ENCODE measurements at regions not wholly inside any gene's neighbourhood (a gene's known extent, or its start where the extent isn't known, plus 50 kb on each side); places are given as distances from the start of the nearest gene placed in this dataset.

DNA sequence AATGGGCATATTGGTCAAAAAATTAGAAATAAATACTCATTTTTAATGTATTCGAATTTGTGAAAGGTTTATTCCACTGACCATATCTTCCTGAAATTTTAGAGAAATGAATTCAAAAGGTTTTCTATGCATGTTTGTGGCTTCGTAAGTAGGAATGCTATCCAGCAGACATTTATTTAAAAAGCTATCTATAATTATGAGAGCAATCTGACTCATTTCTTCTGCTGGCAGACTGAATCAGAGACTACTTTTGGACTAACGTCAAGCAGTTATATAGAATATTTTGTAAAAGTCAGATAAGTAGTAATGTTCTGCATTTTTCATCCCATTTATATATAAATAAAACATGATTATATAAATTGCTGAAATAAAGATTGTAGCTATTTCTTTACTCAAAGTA, 125.0 kb downstream of the SPCS3 start:
- TF ChIP-seq, protein P1, sequence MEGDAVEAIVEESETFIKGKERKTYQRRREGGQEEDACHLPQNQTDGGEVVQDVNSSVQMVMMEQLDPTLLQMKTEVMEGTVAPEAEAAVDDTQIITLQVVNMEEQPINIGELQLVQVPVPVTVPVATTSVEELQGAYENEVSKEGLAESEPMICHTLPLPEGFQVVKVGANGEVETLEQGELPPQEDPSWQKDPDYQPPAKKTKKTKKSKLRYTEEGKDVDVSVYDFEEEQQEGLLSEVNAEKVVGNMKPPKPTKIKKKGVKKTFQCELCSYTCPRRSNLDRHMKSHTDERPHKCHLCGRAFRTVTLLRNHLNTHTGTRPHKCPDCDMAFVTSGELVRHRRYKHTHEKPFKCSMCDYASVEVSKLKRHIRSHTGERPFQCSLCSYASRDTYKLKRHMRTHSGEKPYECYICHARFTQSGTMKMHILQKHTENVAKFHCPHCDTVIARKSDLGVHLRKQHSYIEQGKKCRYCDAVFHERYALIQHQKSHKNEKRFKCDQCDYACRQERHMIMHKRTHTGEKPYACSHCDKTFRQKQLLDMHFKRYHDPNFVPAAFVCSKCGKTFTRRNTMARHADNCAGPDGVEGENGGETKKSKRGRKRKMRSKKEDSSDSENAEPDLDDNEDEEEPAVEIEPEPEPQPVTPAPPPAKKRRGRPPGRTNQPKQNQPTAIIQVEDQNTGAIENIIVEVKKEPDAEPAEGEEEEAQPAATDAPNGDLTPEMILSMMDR (IDR thresholded peaks at IDR 0.05; ENCODE audit: low read length): no peak
- TF ChIP-seq EZH2 (optimal IDR thresholded peaks at IDR 0.05; ENCODE audit: low read depth, low read length) (no peak), EZH2phosphoT487 (IDR thresholded peaks at IDR 0.05; ENCODE audit: low read length) (no peak)
